HCT116 (cell line): ENCODE measurements at regions not wholly inside any gene's neighbourhood (a gene's known extent, or its start where the extent isn't known, plus 50 kb on each side); places are given as distances from the start of the nearest gene placed in this dataset.
"Not testable (repeated sequence)": the region's sequence is repeated elsewhere in the genome, so short reads cannot be mapped to it uniquely, and the experiment has no call there.

Source experiments
- ATAC-seq: fragments of 200-7000 bp; cut with Tn5 transposase; 2 replicates; pipeline ENCODE4 v1.9.1; 2020; ENCODE audit warnings: mild to moderate bottlenecking, moderate library complexity
- BruUV-seq: library from RNA; stranded (reverse); fragments of 400-500 nt; replicated peaks from 2 replicates; lab custom pipeline; 2021; lab: Mats Ljungman, UMichigan
- CTCF ChIA-PET: fragments of 300-600 bp; sonication (Branson Sonifier 250); formaldehyde crosslinking; loops from one replicate; lab custom pipeline; 2021; ENCODE audit warnings: antibody characterized with exemption; lab: Charles Lee
- POLR2A ChIA-PET: fragments of 300-600, 350-600 bp; sonication (Branson Sonifier 250); formaldehyde crosslinking; loops from one replicate; lab custom pipeline; 2021; ENCODE audit warnings: antibody characterized with exemption; lab: Charles Lee
- RAD21 ChIA-PET, 2 experiments: fragments of 300-600 bp; sonication (Branson Sonifier 250); formaldehyde crosslinking; loops; one replicate each; lab custom pipeline; 2023; ENCODE audit warnings: low total read pairs in 2 of 2; ENCODE audit not compliant: uncharacterized antibody in 2 of 2, unreplicated experiment in 2 of 2, low non-redundant PET in 1 of 2; lab: Charles Lee
- DNase-seq: peaks from one replicate; pipeline ENCODE4 v3.0.0-alpha.2; 2010; ENCODE audit warnings: low read depth, low spot score
- H2AFZ ChIP-seq: fragments of 200-600 bp; shearing (Covaris generic), sonication (generic); 2 replicates; pipeline ENCODE4 v1.6.1; 2017; ENCODE audit warnings: low read depth, mixed run types, mixed read lengths, antibody characterized with exemption, low read length; ENCODE audit not compliant: poor library complexity, severe bottlenecking
- H3K27ac ChIP-seq: 2 replicates; pipeline ENCODE4 v1.5.1; 2012; ENCODE audit warnings: low read depth, low read length
- H3K27me3 ChIP-seq: fragments of 200-600 bp; sonication (generic); 2 replicates; pipeline ENCODE4 v1.6.1; 2016; ENCODE audit warnings: mixed run types, low read length, mixed read lengths; ENCODE audit not compliant: insufficient read depth
- H3K36me3 ChIP-seq, 2 experiments: fragments of 200-500 bp in 1 of 2; fragments of 200-600 bp in 1 of 2; sonication (Bioruptor generic) in 1 of 2; sonication (generic) in 1 of 2; 2 replicates each; pipeline versions ENCODE4 v1.5.1 to v1.6.1; 2014 to 2016; ENCODE audit warnings: low read length in 2 of 2, inconsistent platforms in 1 of 2, mixed read lengths in 1 of 2, mixed run types in 1 of 2; ENCODE audit not compliant: insufficient read depth in 2 of 2, control insufficient read depth in 1 of 2
- H3K4me1 ChIP-seq, 2 experiments: fragments of 200-600 bp in 1 of 2; sonication (generic) in 1 of 2; 2 replicates each; pipeline versions ENCODE4 v1.5.1 to v1.6.1; 2012 to 2017; ENCODE audit warnings: low read length in 2 of 2, inconsistent platforms in 1 of 2, mild to moderate bottlenecking in 1 of 2, mixed read lengths in 1 of 2, mixed run types in 1 of 2, moderate library complexity in 1 of 2; ENCODE audit not compliant: insufficient read depth in 2 of 2, control insufficient read depth in 1 of 2
- H3K4me2 ChIP-seq: fragments of 200-600 bp; sonication (generic); 2 replicates; pipeline ENCODE4 v1.6.1; 2017; ENCODE audit warnings: mixed run types, low read length, mixed read lengths
- H3K4me3 ChIP-seq, 2 experiments: fragments of 200-600 bp in 1 of 2; sonication (generic) in 1 of 2; replicated peaks in 1 of 2; 2 replicates each; pipeline ENCODE4 v1.5.1; 2011 to 2016; ENCODE audit warnings: low read length in 2 of 2, control low read depth in 1 of 2, low read depth in 1 of 2, mild to moderate bottlenecking in 1 of 2, mixed read lengths in 1 of 2, mixed run types in 1 of 2
- H3K79me2 ChIP-seq: fragments of 200-600 bp; sonication (generic); 2 replicates; pipeline ENCODE4 v1.6.1; 2017; ENCODE audit warnings: mild to moderate bottlenecking, mixed run types, low read length, moderate library complexity, mixed read lengths; ENCODE audit not compliant: insufficient read depth
- H3K9ac ChIP-seq: fragments of 200-600 bp; sonication (generic); 2 replicates; pipeline ENCODE4 v1.6.1; 2016; ENCODE audit warnings: low read length, mixed read lengths
- H3K9me2 ChIP-seq: fragments of 200-600 bp; sonication (generic), shearing (Covaris generic); 2 replicates; pipeline ENCODE4 v1.6.1; 2017; ENCODE audit warnings: mixed run types, mild to moderate bottlenecking, moderate library complexity; ENCODE audit not compliant: insufficient read depth
- H3K9me3 ChIP-seq, 2 experiments: fragments of 200-500 bp in 1 of 2; fragments of 200-600 bp in 1 of 2; sonication (Bioruptor generic) in 1 of 2; sonication (generic) in 1 of 2; 2 replicates each; pipeline ENCODE4 v1.6.1; 2014 to 2017; ENCODE audit warnings: low read length in 2 of 2, mixed read lengths in 2 of 2, inconsistent platforms in 1 of 2, low read depth in 1 of 2, mild to moderate bottlenecking in 1 of 2, mixed run types in 1 of 2, moderate library complexity in 1 of 2; ENCODE audit not compliant: control insufficient read depth in 1 of 2, insufficient read depth in 1 of 2
- H4K20me1 ChIP-seq: fragments of 200-600 bp; sonication (generic), shearing (Covaris generic); 2 replicates; pipeline ENCODE4 v1.6.1; 2017; ENCODE audit warnings: mixed run types, mild to moderate bottlenecking, moderate library complexity; ENCODE audit not compliant: insufficient read depth
- ATF3 ChIP-seq: IDR thresholded peaks from 2 replicates; pipeline ENCODE4 v1.6.1; 2012
- FOSL1 ChIP-seq: IDR thresholded peaks from 2 replicates; pipeline ENCODE4 v1.6.1; 2012; ENCODE audit warnings: low read depth
- JUND ChIP-seq: IDR thresholded peaks from 2 replicates; pipeline ENCODE4 v1.6.1; 2012
- SIN3A ChIP-seq: IDR thresholded peaks from 2 replicates; pipeline ENCODE4 v1.6.1; 2012; ENCODE audit warnings: low read depth
- intact Hi-C: fragments of 100-400 bp; cut with micrococcal nuclease; formaldehyde crosslinking; loops from 2 replicates; pipeline ENCODE4 v1.10.0; 2022

GRCh38 chr20:16865406-16865805 lies 117.2 kb downstream of the OTOR start:
- ChIA-PET RAD21 (no interaction called here), POLR2A (no interaction called here), CTCF (no interaction called here)
- Histone ChIP-seq H3K9me3 (no peaks in the 10 kb centered on the region), H3K4me2 (no peak overlapping the region), H2AFZ (no peak overlapping the region), H3K9ac (no peak overlapping the region), H3K79me2 (no peaks in the 10 kb centered on the region), H3K4me3 (no peak overlapping the region), H3K36me3 (no peaks in the 10 kb centered on the region), H3K27ac (no peak overlapping the region), H3K27me3 (no peaks in the 10 kb centered on the region), H3K9me2 (no peaks in the 10 kb centered on the region), H4K20me1 (no peaks in the 10 kb centered on the region), H3K4me1 (no peaks in the 10 kb centered on the region)
- TF ChIP-seq ATF3 (no peak), FOSL1 (no peak), SIN3A (no peak), JUND (no peak)
- BruUV-seq, result no TSS peak
- DNase-seq, result no peak
- no peak for ATAC-seq
- intact Hi-C loops, result no loop called here

- H3K27ac ChIP-seq, DNase-seq, H3K27me3 ChIP-seq, H3K4me1 ChIP-seq, BruUV-seq, H3K9me2 ChIP-seq, H2AFZ ChIP-seq, ATAC-seq, H4K20me1 ChIP-seq, H3K36me3 ChIP-seq, POLR2A ChIA-PET, H3K9ac ChIP-seq, H3K9me3 ChIP-seq, H3K4me2 ChIP-seq, RAD21 ChIA-PET, CTCF ChIA-PET, H3K4me3 ChIP-seq, H3K79me2 ChIP-seq, intact Hi-C loops: not testable (repeated sequence)
Measured at GRCh38 chr20:16873124-16873523, 125.0 kb downstream of the OTOR start.
